ENCODE measurements at regions not wholly inside any gene's neighbourhood (a gene's known extent, or its start where the extent isn't known, plus 50 kb on each side); places are given as distances from the start of the nearest gene placed in this dataset.

GRCh38 chr11:81975261-81975900, 758.3 kb downstream of the FAM181B start:
- WGBS (ENCODE audit: insufficient coverage, insufficient replicate concordance, low lambda C conversion rate, missing lambda C conversion rate), result 0% methylated on average over 2 of the region's 2 CpGs
- BruUV-seq (replicated peaks), result no TSS peak
- Histone ChIP-seq H3K27ac (ENCODE audit: control insufficient read depth, insufficient read depth) (no peak overlapping the region), H3K9ac (ENCODE audit: control insufficient read depth, insufficient read depth, low read length) (no peak overlapping the region), H3K4me2 (ENCODE audit: control insufficient read depth, insufficient read depth) (no peak overlapping the region), H3K4me3 (no peak overlapping the region), H3K27me3 (replicated peaks in 1 of 2; ENCODE audit: control insufficient read depth in 2 of 2, insufficient read depth in 2 of 2, low read length in 1 of 2) (no peaks in the 10 kb centered on the region), H3K9me3 (replicated peaks; ENCODE audit: control insufficient read depth, insufficient read depth, low read length) (no peaks in the 10 kb centered on the region), H4K20me1 (ENCODE audit: control insufficient read depth, insufficient read depth) (no peaks in the 10 kb centered on the region), H3K36me3 (ENCODE audit: control insufficient read depth in 2 of 2, insufficient read depth in 2 of 2, low read length in 1 of 2) (no peaks in the 10 kb centered on the region), H3K79me2 (ENCODE audit: control insufficient read depth, insufficient read depth, low read length) (no peaks in the 10 kb centered on the region), H3K4me1 (ENCODE audit: control insufficient read depth, insufficient read depth, low read length) (no peaks in the 10 kb centered on the region), H2AFZ (ENCODE audit: control insufficient read depth, low read depth, low read length) (no peak overlapping the region)
- in situ Hi-C loops (cut with MboI) (no loop called here), intact Hi-C loops (cut with micrococcal nuclease; ENCODE audit: unreplicated experiment) (no loop called here)
- no peak for TF ChIP-seq E2F4 (IDR thresholded peaks at IDR 0.05; ENCODE audit: low read depth, low read length)
- TF ChIP-seq ZBED1 (IDR thresholded peaks at IDR 0.05; ENCODE audit: borderline replicate concordance), result no peak
- TF ChIP-seq POLR2AphosphoS5 (IDR thresholded peaks at IDR 0.05; ENCODE audit: low read length), result no peak
- no peak for TF ChIP-seq WRNIP1 (IDR thresholded peaks at IDR 0.05; ENCODE audit: borderline replicate concordance, low read depth, low read length)
- TF ChIP-seq, protein P1, sequence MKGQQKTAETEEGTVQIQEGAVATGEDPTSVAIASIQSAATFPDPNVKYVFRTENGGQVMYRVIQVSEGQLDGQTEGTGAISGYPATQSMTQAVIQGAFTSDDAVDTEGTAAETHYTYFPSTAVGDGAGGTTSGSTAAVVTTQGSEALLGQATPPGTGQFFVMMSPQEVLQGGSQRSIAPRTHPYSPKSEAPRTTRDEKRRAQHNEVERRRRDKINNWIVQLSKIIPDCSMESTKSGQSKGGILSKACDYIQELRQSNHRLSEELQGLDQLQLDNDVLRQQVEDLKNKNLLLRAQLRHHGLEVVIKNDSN (IDR thresholded peaks at IDR 0.05; ENCODE audit: borderline replicate concordance, extremely low read length, insufficient read depth, low read depth, low read length), result no peak
- FAIRE-seq (no peak), ATAC-seq (no peak), DNase-seq (ENCODE audit: low read depth, low spot score) (no peak)
- SMC1A ChIA-PET (ENCODE audit: uncharacterized antibody, unreplicated experiment), result no interaction called here
- POLR2A ChIA-PET, result no interaction called here
- RAD21 ChIA-PET (ENCODE audit: unreplicated experiment), result no interaction called here
- CTCF ChIA-PET, result no interaction called here

GRCh38 chr11:81970886-81971285, 762.8 kb downstream of the FAM181B start:
- ATAC-seq (no peak), FAIRE-seq (no peak), DNase-seq (ENCODE audit: low read depth, low spot score) (no peak)
- Histone ChIP-seq H3K27me3 (replicated peaks in 1 of 2; ENCODE audit: control insufficient read depth in 2 of 2, insufficient read depth in 2 of 2, low read length in 1 of 2) (no peaks in the 10 kb centered on the region), H3K4me2 (ENCODE audit: control insufficient read depth, insufficient read depth) (no peak overlapping the region), H3K36me3 (ENCODE audit: control insufficient read depth in 2 of 2, insufficient read depth in 2 of 2, low read length in 1 of 2) (no peaks in the 10 kb centered on the region), H3K9ac (ENCODE audit: control insufficient read depth, insufficient read depth, low read length) (no peak overlapping the region), H4K20me1 (ENCODE audit: control insufficient read depth, insufficient read depth) (no peaks in the 10 kb centered on the region), H3K4me3 (no peak overlapping the region), H3K4me1 (ENCODE audit: control insufficient read depth, insufficient read depth, low read length) (no peaks in the 10 kb centered on the region), H2AFZ (ENCODE audit: control insufficient read depth, low read depth, low read length) (no peak overlapping the region), H3K27ac (ENCODE audit: control insufficient read depth, insufficient read depth) (no peak overlapping the region), H3K79me2 (ENCODE audit: control insufficient read depth, insufficient read depth, low read length) (no peaks in the 10 kb centered on the region), H3K9me3 (replicated peaks; ENCODE audit: control insufficient read depth, insufficient read depth, low read length) (no peaks in the 10 kb centered on the region)
- intact Hi-C loops (cut with micrococcal nuclease; ENCODE audit: unreplicated experiment) (no loop called here), in situ Hi-C loops (cut with MboI) (no loop called here)
- ChIA-PET RAD21 (ENCODE audit: unreplicated experiment) (no interaction called here), POLR2A (no interaction called here), SMC1A (ENCODE audit: uncharacterized antibody, unreplicated experiment) (interaction anchor here (1.0 kb wide), 1 partner anchor 10 kb away, joined by 3 read pairs; no protein-coding TSS in a partner anchor), CTCF (no interaction called here)
- BruUV-seq (replicated peaks), result no TSS peak
- TF ChIP-seq MLLT1 (IDR thresholded peaks at IDR 0.05) (no peak), ETV6 (conservative IDR thresholded peaks at IDR 0.05 in 1 of 2, IDR thresholded peaks at IDR 0.05 in 1 of 2; ENCODE audit: borderline replicate concordance in 1 of 2, low read depth in 1 of 2) (no peak), CBFB (IDR thresholded peaks at IDR 0.05; ENCODE audit: low read depth) (no peak), POU2F2 (IDR thresholded peaks at IDR 0.05; ENCODE audit: borderline replicate concordance, low read depth, low read length) (no peak)
- WGBS (ENCODE audit: insufficient coverage, insufficient replicate concordance, low lambda C conversion rate, missing lambda C conversion rate), result 33% methylated on average over 3 of the region's 3 CpGs
